CD4-positive, alpha-beta T cell treated with Interleukin-15 for 1 hour (primary cell): ENCODE measurements at regions not wholly inside any gene's neighbourhood (a gene's known extent, or its start where the extent isn't known, plus 50 kb on each side); places are given as distances from the start of the nearest gene placed in this dataset.
"Not testable (repeated sequence)": the region's sequence is repeated elsewhere in the genome, so short reads cannot be mapped to it uniquely, and the experiment has no call there.

ENCODE experiments used
- DNase-seq: peaks from one replicate; pipeline ENCODE4 v3.0.0-alpha.2; 2020

GRCh38 chr1:73034271-73034670, 751.9 kb upstream of the NEGR1 start:
- no peak for DNase-seq

- no peak for DNase-seq
Observed at GRCh38 chr1:73033640-73034039, 751.3 kb upstream of the NEGR1 start.

GRCh38 chr1:73029571-73029970, 747.2 kb upstream of the NEGR1 start:
- no peak for DNase-seq

- DNase-seq: no peak
Observed at GRCh38 chr1:73026114-73026513, 743.8 kb upstream of the NEGR1 start.

GRCh38 chr1:73009938-73010337, 727.6 kb upstream of the NEGR1 start:
- no peak for DNase-seq

- no peak for DNase-seq
Observed at GRCh38 chr1:73009311-73009710, 727.0 kb upstream of the NEGR1 start.

- DNase-seq: no peak
Observed at GRCh38 chr1:72997624-72998023, 715.3 kb upstream of the NEGR1 start.

GRCh38 chr1:72997041-72997440, 714.7 kb upstream of the NEGR1 start:
- no peak for DNase-seq

- DNase-seq: not testable (repeated sequence)
Observed at GRCh38 chr1:72987871-72988270, 705.5 kb upstream of the NEGR1 start.

- DNase-seq: no peak
Observed at GRCh38 chr1:72986591-72987290, 704.4 kb upstream of the NEGR1 start.

GRCh38 chr1:72985024-72985423, 702.7 kb upstream of the NEGR1 start:
- DNase-seq: not testable (repeated sequence)

GRCh38 chr1:72983011-72983410, 700.7 kb upstream of the NEGR1 start:
- not testable (repeated sequence) for DNase-seq

- DNase-seq: no peak
Observed at GRCh38 chr1:72969461-72969860, 687.1 kb upstream of the NEGR1 start.

GRCh38 chr1:72954943-72955342, 672.6 kb upstream of the NEGR1 start:
- no peak for DNase-seq

- DNase-seq: not testable (repeated sequence)
Observed at GRCh38 chr1:72950900-72951299, 668.6 kb upstream of the NEGR1 start.

- no peak for DNase-seq
Observed at GRCh38 chr1:72946903-72947499, 664.7 kb upstream of the NEGR1 start.

GRCh38 chr1:72942008-72942407, 659.7 kb upstream of the NEGR1 start:
- DNase-seq: no peak

GRCh38 chr1:72938408-72938807, 656.1 kb upstream of the NEGR1 start:
- no peak for DNase-seq

- DNase-seq: no peak
Observed at GRCh38 chr1:72937905-72938304, 655.6 kb upstream of the NEGR1 start.

- no peak for DNase-seq
Observed at GRCh38 chr1:72936942-72937341, 654.6 kb upstream of the NEGR1 start.

- no peak for DNase-seq
Observed at GRCh38 chr1:72936151-72936740, 653.9 kb upstream of the NEGR1 start.

- DNase-seq: no peak
Observed at GRCh38 chr1:72932025-72932424, 649.7 kb upstream of the NEGR1 start.

- no peak for DNase-seq
Observed at GRCh38 chr1:72930528-72930927, 648.2 kb upstream of the NEGR1 start.

GRCh38 chr1:72918940-72919339, 636.6 kb upstream of the NEGR1 start:
- no peak for DNase-seq

GRCh38 chr1:72917920-72918319, 635.6 kb upstream of the NEGR1 start:
- no peak for DNase-seq
